HG02973 (cell line): ENCODE measurements at regions not wholly inside any gene's neighbourhood (a gene's known extent, or its start where the extent isn't known, plus 50 kb on each side); places are given as distances from the start of the nearest gene placed in this dataset.

Experiments used
- ATAC-seq: cut with Tn5 transposase; IDR thresholded peaks from one replicate; pipeline ENCODE4 v1.9.1; 2021; ENCODE audit warnings: moderate library complexity; ENCODE audit not compliant: unreplicated experiment

DNA sequence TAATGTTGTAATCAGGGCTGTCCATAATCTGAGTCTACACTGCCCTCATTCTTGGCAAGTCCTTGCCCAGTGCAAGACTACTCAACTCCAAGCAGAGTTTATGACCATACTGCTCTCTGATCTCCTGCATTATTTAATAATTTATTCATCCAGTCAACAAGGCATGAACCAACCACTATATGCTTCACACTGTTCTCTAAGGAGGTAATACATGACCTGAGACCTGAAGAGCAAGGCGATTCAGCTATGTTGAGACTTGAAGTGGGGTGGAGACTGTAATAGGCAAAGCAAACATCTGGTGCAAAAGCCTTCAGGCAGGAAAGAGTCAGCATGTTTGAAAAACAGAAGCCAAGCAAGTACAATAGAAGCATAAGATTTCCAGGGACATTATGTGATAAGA lies 1362.8 kb downstream of the ROBO2 start:
- no peak for ATAC-seq

- ATAC-seq = no peak
Observed at GRCh38 chr3:78405745-78406144, 1362.1 kb downstream of the ROBO1 start.

DNA sequence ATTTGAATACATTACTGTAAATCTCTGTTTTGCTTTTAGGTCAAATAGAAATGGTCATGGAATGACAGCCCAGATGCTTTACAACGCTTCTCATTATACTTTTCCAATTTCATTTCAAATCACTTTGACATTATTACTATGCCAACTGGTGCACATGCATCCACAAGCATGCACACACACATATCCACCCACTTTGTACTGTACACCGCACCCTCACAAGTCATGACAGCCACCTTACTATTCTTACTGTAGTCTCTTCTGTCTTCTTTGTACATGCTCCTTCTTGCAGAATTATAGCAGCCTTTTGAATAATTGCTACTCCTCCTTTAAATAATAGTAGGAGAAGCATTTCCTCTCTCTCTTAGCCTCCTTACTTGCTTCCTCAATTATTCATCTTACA lies 1361.4 kb downstream of the ROBO1 start:
- no peak for ATAC-seq

DNA sequence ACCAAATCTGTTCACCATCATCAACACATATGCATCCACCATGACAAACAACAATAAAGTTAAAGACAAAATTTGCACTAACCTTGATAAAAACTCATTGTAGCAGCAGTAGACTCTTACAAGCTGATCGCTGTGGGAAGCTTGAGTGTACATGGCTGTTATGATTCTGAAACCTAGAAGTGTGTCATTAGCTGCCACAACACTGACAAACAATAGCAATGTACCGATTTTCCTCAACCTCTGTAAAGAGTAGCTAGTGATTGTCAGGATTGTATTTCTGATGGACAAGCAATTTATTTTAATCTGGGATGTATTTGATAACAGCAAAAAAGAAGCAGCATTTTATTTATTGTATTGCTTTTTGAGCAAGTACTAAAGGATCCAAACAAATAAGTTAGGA lies 1357.7 kb downstream of the ROBO1 start:
- ATAC-seq = no peak

GRCh38 chr3:78414261-78414660 lies 1353.5 kb downstream of the ROBO1 start:
- ATAC-seq = no peak

- ATAC-seq = no peak
Observed at GRCh38 chr3:78420611-78421010, 1347.2 kb downstream of the ROBO1 start.

- ATAC-seq = no peak
Observed at GRCh38 chr3:78421247-78421966, 1346.4 kb downstream of the ROBO1 start.

DNA sequence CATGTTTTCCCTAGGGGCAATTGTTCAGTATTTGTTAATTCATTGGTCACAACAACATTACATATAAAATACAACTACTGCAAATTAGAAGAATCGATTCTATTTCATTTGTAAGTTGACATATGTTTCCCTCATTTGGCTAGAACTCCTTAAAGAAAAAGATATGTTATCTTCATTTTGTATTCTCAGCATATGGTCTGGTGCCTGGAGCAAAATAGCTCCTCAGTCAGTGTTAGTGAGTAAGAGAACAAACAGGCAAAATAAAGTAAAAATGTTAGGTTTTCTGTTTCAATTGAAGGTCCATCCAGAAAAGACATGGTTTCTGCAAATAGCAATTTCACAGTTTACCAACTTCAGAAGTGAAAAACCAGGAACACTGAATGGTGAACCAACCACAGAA lies 1343.1 kb downstream of the ROBO1 start:
- no peak for ATAC-seq

- no peak for ATAC-seq
Observed at GRCh38 chr3:78426454-78426853, 1341.3 kb downstream of the ROBO1 start.

GRCh38 chr3:78427303-78427702 lies 1340.5 kb downstream of the ROBO1 start:
- ATAC-seq = no peak

GRCh38 chr3:78430741-78431140 lies 1337.1 kb downstream of the ROBO1 start:
- ATAC-seq = no peak

DNA sequence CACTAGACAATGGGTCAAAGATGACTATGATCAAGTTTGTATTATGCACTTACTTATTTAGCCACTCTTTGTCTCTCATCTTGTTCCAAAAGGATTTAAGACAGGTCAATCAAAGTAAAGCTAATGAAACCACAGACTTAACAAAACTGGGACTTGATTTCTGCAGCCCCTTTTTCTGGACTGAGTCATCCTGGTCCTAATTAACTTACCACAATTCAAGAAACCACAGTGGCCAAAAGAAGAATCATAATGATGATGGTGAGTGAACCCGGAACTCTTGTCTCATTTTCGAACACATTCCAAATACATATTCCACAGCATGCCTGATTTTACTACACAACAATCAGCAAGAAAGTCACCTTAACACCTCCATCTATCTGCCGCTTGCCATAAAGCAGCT lies 1333.0 kb downstream of the ROBO1 start:
- no peak for ATAC-seq

DNA sequence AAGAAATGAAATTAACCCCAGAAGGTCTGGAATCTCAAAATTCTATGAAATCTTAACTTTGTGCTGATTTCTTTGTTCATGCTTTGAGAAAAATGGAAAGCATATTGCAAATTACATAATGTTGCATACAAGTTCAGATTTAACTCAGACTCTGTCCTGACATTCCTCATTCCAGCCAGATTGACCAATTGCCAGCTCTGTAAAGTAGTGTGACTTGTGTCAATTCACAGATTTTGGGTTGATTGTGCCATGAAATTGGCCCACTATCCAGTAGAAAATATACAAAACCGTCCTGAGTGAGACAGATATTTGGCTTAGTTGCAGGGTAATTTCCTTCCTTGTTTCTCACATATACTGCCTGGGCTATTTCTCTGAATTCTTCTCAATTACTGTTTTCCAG lies 1312.6 kb downstream of the ROBO1 start:
- ATAC-seq = no peak

GRCh38 chr3:78455712-78456433 lies 1311.9 kb downstream of the ROBO1 start:
- no peak for ATAC-seq

DNA sequence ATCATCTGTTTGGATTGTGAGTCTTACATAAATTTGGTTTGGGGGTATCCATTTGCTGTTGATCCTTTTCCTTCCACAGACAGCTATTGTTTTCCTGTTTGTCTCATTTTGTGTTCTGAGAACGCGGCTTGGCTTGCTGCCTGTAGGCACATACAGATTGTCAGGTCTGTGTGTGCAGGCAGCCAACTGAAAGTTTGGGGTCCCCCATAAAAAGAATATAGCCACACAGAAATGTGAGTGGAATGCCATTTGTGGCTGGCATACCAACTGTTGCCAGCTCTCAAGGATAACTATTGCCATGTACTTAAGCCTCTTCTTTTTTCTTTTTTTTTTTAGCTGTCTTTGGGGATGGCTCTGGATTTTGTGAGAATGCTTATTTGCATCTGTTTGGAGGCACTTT lies 1308.0 kb downstream of the ROBO1 start:
- no peak for ATAC-seq

- no peak for ATAC-seq
Observed at GRCh38 chr3:78462021-78462420, 1305.8 kb downstream of the ROBO1 start.

GRCh38 chr3:78476076-78476475 lies 1291.7 kb downstream of the ROBO1 start:
- no peak for ATAC-seq

- no peak for ATAC-seq
Observed at GRCh38 chr3:78481050-78481449, 1286.7 kb downstream of the ROBO1 start.

DNA sequence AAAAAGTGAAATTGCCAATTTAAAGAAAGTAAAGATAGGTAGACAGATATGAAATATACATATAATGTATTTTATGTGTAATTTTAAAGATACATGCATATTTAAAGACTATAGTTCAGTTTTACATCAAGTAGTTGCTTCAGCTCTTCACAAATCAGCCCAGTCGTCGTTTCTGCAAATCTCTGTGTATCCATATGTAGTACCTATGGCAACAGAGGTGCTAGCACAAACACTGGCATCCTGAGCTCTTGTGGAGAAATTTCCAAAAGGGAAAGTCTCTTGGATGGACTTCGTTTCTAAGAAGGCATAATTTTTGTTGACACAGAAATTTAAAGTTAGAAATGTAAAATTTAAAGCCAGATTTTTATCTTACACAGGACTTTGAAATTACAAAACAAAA lies 1284.7 kb downstream of the ROBO1 start:
- no peak for ATAC-seq

DNA sequence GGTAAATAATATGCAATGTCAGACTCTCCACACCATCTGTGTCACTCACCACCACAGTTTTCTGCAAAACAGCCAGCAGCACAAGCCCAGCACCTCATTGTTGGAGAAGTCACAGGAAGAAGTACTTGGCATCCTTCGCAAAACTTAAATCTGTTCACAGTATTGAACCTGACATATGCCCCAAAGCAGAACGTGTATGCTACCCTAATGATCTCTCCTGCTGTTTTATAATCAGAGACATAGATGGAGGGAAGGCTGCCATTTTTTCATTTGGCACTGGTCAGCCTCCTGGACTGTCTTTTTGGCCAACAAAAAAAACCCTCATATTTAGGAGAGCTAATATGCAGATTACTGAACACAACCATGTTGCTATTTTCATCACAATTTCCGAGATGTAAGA lies 1272.9 kb downstream of the ROBO1 start:
- no peak for ATAC-seq

DNA sequence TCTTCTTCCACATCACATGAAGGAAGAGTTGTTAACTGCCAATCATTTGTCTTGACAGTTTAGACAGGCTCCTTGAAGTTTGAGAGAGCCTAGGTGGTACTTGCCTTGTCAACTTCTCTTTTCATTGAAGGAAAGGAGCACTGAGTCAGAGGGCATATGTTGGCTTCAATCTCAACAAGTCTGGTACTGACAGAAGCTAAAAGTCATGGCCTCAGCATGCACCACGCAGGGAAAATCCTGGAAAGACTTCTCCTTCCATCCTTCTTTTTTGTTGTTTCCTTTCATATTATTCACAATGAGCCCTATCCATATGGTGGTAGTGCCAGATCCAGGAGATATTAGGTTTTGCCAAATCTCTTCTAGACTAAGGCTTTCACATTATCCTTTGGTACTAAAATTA lies 1272.5 kb downstream of the ROBO1 start:
- ATAC-seq = no peak

- ATAC-seq = no peak
Observed at GRCh38 chr3:78496501-78496900, 1271.3 kb downstream of the ROBO1 start.

GRCh38 chr3:78497021-78497420 lies 1270.8 kb downstream of the ROBO1 start:
- ATAC-seq = no peak
